MM.1S (cell line): ENCODE measurements at regions not wholly inside any gene's neighbourhood (a gene's known extent, or its start where the extent isn't known, plus 50 kb on each side); places are given as distances from the start of the nearest gene placed in this dataset.

Source experiments
- CTCF ChIP-seq: fragments of 300-600 bp; sonication (generic); IDR thresholded peaks from 2 replicates; pipeline ENCODE4 v1.5.1; 2016; ENCODE audit warnings: antibody characterized with exemption, low read length, mixed read lengths
- EZH2 ChIP-seq: fragments of 300-600 bp; sonication (generic); optimal IDR thresholded peaks from 2 replicates; pipeline ENCODE3; 2017; ENCODE audit warnings: low read depth, mild to moderate bottlenecking, antibody characterized with exemption, low read length, mixed read lengths

- TF ChIP-seq EZH2, result no peak
- no peak for TF ChIP-seq CTCF
These were observed 254.5 kb downstream of the RASEF start for GRCh38 chr9:82808478-82808877.
